Activated CD8-positive, alpha-beta T cell treated with anti-CD3 and anti-CD28 coated beads, Interleukin-2, amount 10 ng/mL, durations not matched to agents 7 days and 5 days (primary cell): ENCODE measurements at regions not wholly inside any gene's neighbourhood (a gene's known extent, or its start where the extent isn't known, plus 50 kb on each side); places are given as distances from the start of the nearest gene placed in this dataset.

Source experiments
- ATAC-seq: fragments of 150-1000 bp; cut with Tn5 transposase; one replicate; pipeline ENCODE4 v1.10.0; 2021; ENCODE audit warnings: moderate library complexity
- CTCF ChIA-PET: fragments of 350-600 bp; sonication (Branson Sonifier 250); formaldehyde crosslinking; loops from one replicate; lab custom pipeline; 2021; ENCODE audit warnings: antibody characterized with exemption; lab: Charles Lee
- POLR2A ChIA-PET: fragments of 350-600 bp; sonication (Branson Sonifier 250); formaldehyde crosslinking; loops from one replicate; lab custom pipeline; 2021; ENCODE audit warnings: antibody characterized with exemption; lab: Charles Lee
- DNase-seq: peaks from one replicate; pipeline ENCODE4 v3.0.0-alpha.2; 2020
- H3K27ac Mint-ChIP-seq: one replicate; pipeline ENCODE4 v1.8.0; 2021; ENCODE audit warnings: mild to moderate bottlenecking, mixed read lengths
- H3K27me3 Mint-ChIP-seq: one replicate; pipeline ENCODE4 v1.8.0; 2021; ENCODE audit warnings: low read depth, mixed read lengths
- H3K36me3 Mint-ChIP-seq: one replicate; pipeline ENCODE4 v1.8.0; 2021; ENCODE audit warnings: low read depth, mixed read lengths
- H3K4me1 Mint-ChIP-seq: one replicate; pipeline ENCODE4 v1.8.0; 2021; ENCODE audit warnings: low read depth, mixed read lengths
- H3K4me3 Mint-ChIP-seq: one replicate; pipeline ENCODE4 v1.8.0; 2021; ENCODE audit warnings: mild to moderate bottlenecking, mixed read lengths
- H3K9me3 Mint-ChIP-seq: one replicate; pipeline ENCODE4 v1.8.0; 2022; ENCODE audit warnings: mixed read lengths; ENCODE audit not compliant: insufficient read depth

DNA sequence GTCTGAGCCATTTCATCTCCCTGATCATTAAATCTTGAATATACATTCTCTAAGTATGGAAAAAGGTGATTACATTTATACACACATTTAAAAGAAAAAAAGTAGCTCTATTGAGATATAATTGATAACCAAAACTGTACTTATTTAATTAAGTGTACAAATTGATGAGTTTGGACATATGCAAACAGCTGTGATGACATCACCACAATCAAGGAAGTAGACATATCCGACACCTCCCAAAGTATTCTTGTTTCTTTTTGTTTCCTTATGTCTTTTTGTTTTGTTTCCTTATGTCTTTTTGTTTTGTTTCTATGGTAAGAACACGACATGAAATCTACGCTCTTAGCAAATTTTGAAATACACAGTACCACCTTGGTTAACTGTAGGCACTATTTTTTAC lies 1393.9 kb upstream of the MIR17HG start:
- DNase-seq (no peak), ATAC-seq (no peak)
- POLR2A ChIA-PET = no interaction called here
- Mint-ChIP-seq H3K4me1 (no peaks in the 10 kb centered on the region), H3K4me3 (no peak overlapping the region), H3K27ac (no peak overlapping the region), H3K36me3 (no peaks in the 10 kb centered on the region), H3K27me3 (no peaks in the 10 kb centered on the region), H3K9me3 (peaks cover 12% of the 10 kb centered on the region)
- CTCF ChIA-PET = no interaction called here

DNA sequence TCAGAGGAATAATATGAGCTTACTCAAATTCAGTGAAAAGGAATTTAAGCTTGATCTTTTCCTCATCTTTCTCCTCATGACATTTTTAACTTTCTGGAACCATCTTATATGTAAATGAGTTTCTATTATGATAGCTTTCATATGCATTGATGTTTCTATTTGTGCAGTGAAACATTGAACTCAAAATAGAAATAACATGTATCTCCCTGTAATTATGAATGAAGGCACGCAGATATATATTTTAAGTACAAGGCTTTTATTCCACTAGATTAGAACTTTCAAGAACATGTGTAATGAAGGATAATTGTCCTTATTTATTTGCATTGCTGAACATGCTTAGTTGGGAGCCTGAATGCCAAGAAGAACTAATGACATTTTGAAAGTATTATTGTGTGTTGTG lies 1391.7 kb upstream of the MIR17HG start:
- DNase-seq = no peak
- Mint-ChIP-seq H3K9me3 (peaks cover 12% of the 10 kb centered on the region), H3K36me3 (no peaks in the 10 kb centered on the region), H3K27me3 (no peaks in the 10 kb centered on the region), H3K4me1 (no peaks in the 10 kb centered on the region), H3K27ac (no peak overlapping the region), H3K4me3 (no peak overlapping the region)
- ChIA-PET POLR2A (no interaction called here), CTCF (no interaction called here)
- ATAC-seq = no peak

DNA sequence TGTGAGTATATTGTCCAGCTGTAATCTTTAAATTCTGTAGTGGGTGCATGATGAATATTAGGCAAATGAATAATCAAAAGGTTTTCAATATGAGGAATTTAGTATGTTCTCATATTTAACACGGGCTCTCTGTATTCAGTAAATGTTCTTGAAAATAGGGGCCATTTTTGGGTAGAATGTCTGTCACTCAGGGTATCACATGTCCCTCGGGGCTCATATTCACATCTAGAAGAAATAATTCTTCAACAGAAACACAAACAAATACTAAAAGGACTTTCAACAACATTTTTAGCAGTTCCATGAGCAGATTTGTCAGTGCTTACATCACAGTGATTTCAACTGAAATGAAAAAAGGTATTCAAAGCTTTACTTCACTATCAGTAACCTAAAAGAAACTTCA lies 1388.4 kb upstream of the MIR17HG start:
- no peak overlapping the region for H3K4me3 Mint-ChIP-seq
- ChIA-PET POLR2A (no interaction called here), CTCF (no interaction called here)
- ATAC-seq (no peak), DNase-seq (no peak)
- no peaks in the 10 kb centered on the region for H3K27me3 Mint-ChIP-seq
- H3K4me1 Mint-ChIP-seq = no peaks in the 10 kb centered on the region
- H3K9me3 Mint-ChIP-seq = peaks cover 6% of the 10 kb centered on the region
- no peak overlapping the region for H3K27ac Mint-ChIP-seq
- H3K36me3 Mint-ChIP-seq = no peaks in the 10 kb centered on the region

DNA sequence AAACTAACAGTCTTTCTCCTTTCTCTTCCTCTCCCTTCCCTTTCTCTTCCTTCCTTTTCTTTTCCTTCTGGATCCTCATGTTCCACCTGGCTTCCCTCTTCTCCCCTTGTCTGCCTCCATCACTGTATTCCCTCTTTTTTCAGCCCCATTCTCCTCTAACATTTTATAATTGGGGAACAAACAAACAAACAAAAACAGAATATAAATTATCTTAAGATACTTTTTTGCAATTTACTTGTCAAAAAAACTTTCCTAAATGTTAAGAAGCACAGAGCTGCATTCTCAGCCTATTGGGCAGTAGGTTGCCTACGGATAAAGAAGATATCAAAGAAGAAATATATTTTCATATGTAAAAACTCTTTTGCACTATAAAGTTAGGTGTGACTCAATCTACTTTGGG lies 1382.2 kb upstream of the MIR17HG start:
- H3K36me3 Mint-ChIP-seq = no peaks in the 10 kb centered on the region
- no peak overlapping the region for H3K27ac Mint-ChIP-seq
- no peaks in the 10 kb centered on the region for H3K27me3 Mint-ChIP-seq
- DNase-seq (no peak), ATAC-seq (no peak)
- H3K9me3 Mint-ChIP-seq = peaks cover 15% of the 10 kb centered on the region
- no peak overlapping the region for H3K4me3 Mint-ChIP-seq
- ChIA-PET POLR2A (no interaction called here), CTCF (no interaction called here)
- no peaks in the 10 kb centered on the region for H3K4me1 Mint-ChIP-seq

DNA sequence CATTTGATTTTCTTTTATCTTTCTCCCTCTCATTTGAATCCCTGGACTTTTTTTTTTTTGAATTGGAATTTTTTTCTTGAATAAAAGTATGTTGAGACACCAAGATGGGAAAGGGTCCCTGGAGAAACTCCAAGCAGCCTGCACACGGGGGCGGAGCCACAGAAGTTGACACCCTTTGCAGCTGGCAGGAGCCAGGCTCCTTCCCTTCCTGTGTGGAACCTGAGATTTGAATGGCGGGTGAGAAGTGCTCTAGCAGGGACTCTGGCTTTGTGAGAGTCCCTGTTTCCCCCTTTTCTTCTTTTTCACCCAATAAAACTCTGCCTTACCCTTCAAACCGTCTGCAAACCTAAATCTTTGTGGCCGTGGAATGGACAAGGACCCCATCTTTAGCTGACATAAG lies 1381.0 kb upstream of the MIR17HG start:
- no peaks in the 10 kb centered on the region for H3K36me3 Mint-ChIP-seq
- H3K9me3 Mint-ChIP-seq = peaks cover 20% of the 10 kb centered on the region
- DNase-seq = no peak
- no peaks in the 10 kb centered on the region for H3K4me1 Mint-ChIP-seq
- H3K4me3 Mint-ChIP-seq = no peak overlapping the region
- H3K27ac Mint-ChIP-seq = no peak overlapping the region
- H3K27me3 Mint-ChIP-seq = no peaks in the 10 kb centered on the region
- no peak for ATAC-seq
- CTCF ChIA-PET = no interaction called here
- POLR2A ChIA-PET = no interaction called here

DNA sequence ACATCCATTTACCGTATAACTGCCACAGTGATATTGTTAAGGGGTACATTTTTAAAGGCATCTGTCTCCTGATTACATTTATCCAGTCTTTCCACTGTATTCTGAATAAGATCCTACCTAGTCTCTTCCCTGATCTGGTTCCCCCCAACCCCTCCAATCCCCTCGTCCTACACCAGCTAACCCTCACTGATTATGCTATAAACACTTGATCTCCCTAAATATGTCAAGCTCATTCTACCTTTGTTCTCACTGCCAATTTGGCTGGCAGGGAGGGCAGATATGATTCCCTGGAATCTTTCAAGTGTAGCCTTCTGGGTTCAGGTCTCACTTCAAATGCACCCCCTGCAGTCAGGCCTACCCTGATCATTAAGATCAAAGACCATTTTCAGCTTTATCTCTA lies 1379.8 kb upstream of the MIR17HG start:
- POLR2A ChIA-PET = no interaction called here
- H3K4me3 Mint-ChIP-seq = no peak overlapping the region
- no peak for DNase-seq
- CTCF ChIA-PET = no interaction called here
- no peaks in the 10 kb centered on the region for H3K27me3 Mint-ChIP-seq
- H3K27ac Mint-ChIP-seq = no peak overlapping the region
- H3K9me3 Mint-ChIP-seq = peaks cover 20% of the 10 kb centered on the region
- H3K36me3 Mint-ChIP-seq = no peaks in the 10 kb centered on the region
- no peak for ATAC-seq
- no peaks in the 10 kb centered on the region for H3K4me1 Mint-ChIP-seq

DNA sequence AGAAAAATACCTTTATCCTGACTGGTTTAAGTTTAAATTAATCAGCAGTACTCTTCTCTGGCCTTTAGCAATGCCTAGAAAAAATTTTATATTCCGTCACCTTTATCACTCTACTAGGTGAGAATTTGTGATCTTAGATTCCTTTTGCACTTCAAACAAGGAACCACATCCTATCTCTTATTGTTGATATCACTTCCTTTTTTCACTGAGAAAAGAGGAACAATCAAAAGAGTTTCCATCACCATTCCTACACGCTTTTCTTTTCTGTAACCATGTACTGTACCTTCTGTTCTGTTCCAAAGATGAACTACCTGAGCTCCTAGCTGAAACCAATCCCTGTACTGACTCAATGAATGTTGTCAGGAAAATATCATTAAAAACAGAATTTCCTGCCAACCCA lies 1379.0 kb upstream of the MIR17HG start:
- no peaks in the 10 kb centered on the region for H3K27me3 Mint-ChIP-seq
- DNase-seq (no peak), ATAC-seq (no peak)
- no peak overlapping the region for H3K4me3 Mint-ChIP-seq
- H3K9me3 Mint-ChIP-seq = peaks cover 20% of the 10 kb centered on the region
- ChIA-PET POLR2A (no interaction called here), CTCF (no interaction called here)
- H3K36me3 Mint-ChIP-seq = no peaks in the 10 kb centered on the region
- no peaks in the 10 kb centered on the region for H3K4me1 Mint-ChIP-seq
- H3K27ac Mint-ChIP-seq = no peak overlapping the region

DNA sequence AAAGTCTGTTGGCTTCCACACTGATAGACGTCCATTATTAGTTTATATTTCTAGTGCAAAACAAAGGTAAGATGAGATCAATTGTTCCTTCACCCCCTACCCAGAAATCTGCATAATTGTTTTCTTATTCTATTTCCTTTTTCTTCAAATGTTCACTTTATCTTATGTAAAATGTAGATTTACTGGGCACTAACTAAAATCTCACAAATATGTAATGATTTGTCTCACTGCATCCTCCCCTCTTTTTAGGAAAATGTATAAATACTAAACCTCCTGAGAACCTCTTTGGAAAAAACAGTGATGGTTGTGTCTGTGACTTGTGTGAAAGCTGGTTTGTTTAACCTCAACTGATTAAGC lies 1377.2 kb upstream of the MIR17HG start:
- ChIA-PET CTCF (no interaction called here), POLR2A (no interaction called here)
- H3K27ac Mint-ChIP-seq = no peak overlapping the region
- DNase-seq (no peak), ATAC-seq (no peak)
- no peaks in the 10 kb centered on the region for H3K4me1 Mint-ChIP-seq
- H3K9me3 Mint-ChIP-seq = peaks cover 20% of the 10 kb centered on the region
- H3K27me3 Mint-ChIP-seq = no peaks in the 10 kb centered on the region
- no peaks in the 10 kb centered on the region for H3K36me3 Mint-ChIP-seq
- no peak overlapping the region for H3K4me3 Mint-ChIP-seq

DNA sequence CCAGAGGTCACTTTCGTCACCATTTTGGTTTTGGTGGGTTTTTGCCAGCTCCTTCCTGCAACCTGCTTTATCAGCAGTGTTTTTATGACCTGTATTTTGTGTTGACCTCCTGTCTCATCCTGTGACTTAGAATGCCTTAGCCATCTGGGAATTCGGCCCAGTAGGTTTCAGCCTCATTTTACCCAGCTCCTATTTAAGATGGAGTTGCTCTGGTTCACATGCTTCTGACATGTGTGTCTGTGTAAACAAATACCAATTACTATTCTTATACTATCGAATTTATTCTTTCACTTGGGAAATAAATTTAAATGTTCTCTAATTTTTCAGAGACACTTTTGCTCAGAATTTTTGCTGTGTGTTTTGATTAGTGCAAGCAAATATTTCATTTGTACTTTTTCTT lies 1370.3 kb upstream of the MIR17HG start:
- no peak overlapping the region for H3K4me3 Mint-ChIP-seq
- no peaks in the 10 kb centered on the region for H3K27me3 Mint-ChIP-seq
- no peaks in the 10 kb centered on the region for H3K36me3 Mint-ChIP-seq
- ChIA-PET POLR2A (no interaction called here), CTCF (no interaction called here)
- H3K9me3 Mint-ChIP-seq = peaks cover 4% of the 10 kb centered on the region
- DNase-seq (no peak), ATAC-seq (no peak)
- H3K4me1 Mint-ChIP-seq = no peaks in the 10 kb centered on the region
- no peak overlapping the region for H3K27ac Mint-ChIP-seq

DNA sequence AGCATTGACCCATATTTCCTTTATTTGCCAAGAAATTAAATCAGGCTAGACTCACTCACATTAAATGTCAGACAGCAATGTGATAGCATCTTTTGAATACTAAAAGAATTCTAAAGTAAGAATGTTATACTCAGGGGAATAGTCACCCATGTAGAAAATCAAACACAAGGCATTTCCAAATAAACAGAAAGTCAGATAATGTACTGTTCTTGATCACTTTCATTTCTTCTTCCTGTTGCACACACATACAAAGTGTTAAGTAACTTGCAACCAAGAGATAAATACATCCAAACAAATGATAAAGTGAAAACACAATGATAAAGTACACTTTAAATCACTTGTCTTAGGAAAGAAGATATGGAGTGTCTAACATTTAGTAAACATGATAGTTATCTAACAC lies 1366.6 kb upstream of the MIR17HG start:
- CTCF ChIA-PET = no interaction called here
- Mint-ChIP-seq H3K27me3 (no peaks in the 10 kb centered on the region), H3K9me3 (peaks cover 12% of the 10 kb centered on the region), H3K4me1 (no peaks in the 10 kb centered on the region), H3K4me3 (no peak overlapping the region), H3K27ac (no peak overlapping the region), H3K36me3 (no peaks in the 10 kb centered on the region)
- POLR2A ChIA-PET = no interaction called here
- no peak for ATAC-seq
- DNase-seq = no peak

DNA sequence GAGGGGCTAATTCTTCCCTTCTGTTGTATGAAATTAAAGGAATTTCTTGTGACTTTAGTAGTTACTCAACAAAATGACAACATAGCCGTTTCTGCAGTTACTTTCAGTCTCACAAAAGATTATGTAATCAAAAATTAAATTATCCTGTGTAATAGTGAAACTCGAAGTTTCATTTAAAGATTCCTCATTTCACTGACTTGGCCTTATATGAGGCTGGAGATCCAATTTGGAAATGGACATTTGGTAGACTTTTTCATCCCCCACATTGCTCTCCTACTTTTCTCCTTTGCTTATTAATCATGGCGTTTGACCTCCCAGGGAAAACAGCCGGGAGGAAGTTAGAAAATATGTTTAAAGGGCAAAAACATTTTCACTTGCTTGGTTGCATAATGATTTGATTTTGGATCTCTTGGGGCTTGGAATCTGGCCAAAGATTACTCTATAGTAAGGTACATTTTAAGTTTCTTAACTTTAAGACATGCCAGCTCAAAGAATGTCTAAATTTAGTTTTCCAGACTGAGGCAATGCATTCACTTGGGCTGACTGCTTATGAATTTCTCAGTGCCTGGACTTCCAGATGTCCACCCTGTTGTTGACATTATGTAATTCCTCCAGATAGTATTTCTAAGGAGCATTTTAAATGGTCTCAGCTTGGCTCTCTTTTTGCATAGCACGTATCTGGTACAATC lies 1364.9 kb upstream of the MIR17HG start:
- POLR2A ChIA-PET = no interaction called here
- no peaks in the 10 kb centered on the region for H3K36me3 Mint-ChIP-seq
- no peak for DNase-seq
- no peak for ATAC-seq
- H3K27me3 Mint-ChIP-seq = no peaks in the 10 kb centered on the region
- CTCF ChIA-PET = no interaction called here
- H3K9me3 Mint-ChIP-seq = peaks cover 17% of the 10 kb centered on the region
- no peak overlapping the region for H3K27ac Mint-ChIP-seq
- no peak overlapping the region for H3K4me3 Mint-ChIP-seq
- H3K4me1 Mint-ChIP-seq = no peaks in the 10 kb centered on the region

DNA sequence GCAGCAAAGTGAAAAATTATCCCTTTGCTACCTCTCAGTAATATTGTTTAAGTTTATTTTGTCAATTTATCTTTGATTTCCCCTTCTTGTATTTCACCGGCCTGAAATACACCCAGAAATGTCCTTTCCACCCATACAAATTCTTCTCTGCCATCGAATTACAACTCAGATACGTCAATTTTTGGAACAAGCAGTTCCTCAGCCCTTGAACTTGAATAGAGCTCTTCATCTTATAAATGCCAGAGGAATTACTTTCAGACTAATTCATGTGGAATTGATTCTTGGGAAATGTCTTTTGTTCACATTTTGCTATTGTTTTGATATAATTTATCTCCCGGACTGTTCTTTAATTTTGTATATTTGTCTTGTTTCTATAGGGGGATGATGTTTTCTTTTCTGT lies 1359.3 kb upstream of the MIR17HG start:
- Mint-ChIP-seq H3K4me3 (no peak overlapping the region), H3K36me3 (no peaks in the 10 kb centered on the region), H3K9me3 (peaks cover 21% of the 10 kb centered on the region), H3K4me1 (no peaks in the 10 kb centered on the region), H3K27me3 (no peaks in the 10 kb centered on the region), H3K27ac (no peak overlapping the region)
- no peak for DNase-seq
- no peak for ATAC-seq
- CTCF ChIA-PET = no interaction called here
- POLR2A ChIA-PET = no interaction called here

DNA sequence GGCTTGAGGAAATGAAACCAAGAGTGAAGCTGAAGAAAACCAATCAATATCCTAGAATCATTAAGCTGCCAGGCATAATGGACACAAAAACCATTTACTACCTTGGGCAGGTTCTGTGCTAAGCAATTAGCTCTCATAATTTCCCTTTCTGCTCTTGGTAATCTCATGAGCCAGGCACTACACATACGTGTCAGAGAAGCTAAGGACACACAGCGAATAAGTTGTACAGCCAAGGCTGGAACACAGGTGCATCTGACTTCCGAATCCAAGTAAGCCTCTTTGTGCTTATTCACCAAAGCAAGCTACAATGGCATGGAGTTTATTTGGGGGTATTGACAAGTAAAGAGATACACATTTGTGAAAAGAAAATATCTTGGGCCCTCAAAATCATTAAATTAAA lies 1343.9 kb upstream of the MIR17HG start:
- POLR2A ChIA-PET = no interaction called here
- no peak overlapping the region for H3K27ac Mint-ChIP-seq
- no peak for ATAC-seq
- no peaks in the 10 kb centered on the region for H3K36me3 Mint-ChIP-seq
- H3K27me3 Mint-ChIP-seq = no peaks in the 10 kb centered on the region
- no peak overlapping the region for H3K4me3 Mint-ChIP-seq
- no peak for DNase-seq
- CTCF ChIA-PET = no interaction called here
- H3K4me1 Mint-ChIP-seq = no peaks in the 10 kb centered on the region
- peaks cover 4% of the 10 kb centered on the region for H3K9me3 Mint-ChIP-seq
